ENCODE measurements at regions not wholly inside any gene's neighbourhood (a gene's known extent, or its start where the extent isn't known, plus 50 kb on each side); places are given as distances from the start of the nearest gene placed in this dataset.
"Not testable (repeated sequence)": the region's sequence is repeated elsewhere in the genome, so short reads cannot be mapped to it uniquely, and the experiment has no call there.

GRCh38 chr1:55301912-55302311 lies 86.7 kb upstream of the USP24 start:
- no peak for DNase-seq

- DNase-seq, result no peak
These were observed 85.8 kb upstream of the USP24 start for GRCh38 chr1:55300975-55301374.

GRCh38 chr1:55298167-55298894 lies 83.2 kb upstream of the USP24 start:
- DNase-seq, result no peak

- not testable (repeated sequence) for DNase-seq
These were observed 81.1 kb upstream of the USP24 start for GRCh38 chr1:55296247-55296646.

- DNase-seq, result no peak
These were observed 74.5 kb upstream of the USP24 start for GRCh38 chr1:55289614-55290013.

GRCh38 chr1:55289042-55289441 lies 73.9 kb upstream of the USP24 start:
- no peak for DNase-seq

GRCh38 chr1:55288245-55288644 lies 73.1 kb upstream of the USP24 start:
- no peak for DNase-seq

GRCh38 chr1:55287723-55288122 lies 72.6 kb upstream of the USP24 start:
- DNase-seq, result no peak

- DNase-seq, result no peak
These were observed 71.9 kb upstream of the USP24 start for GRCh38 chr1:55286856-55287602.

- DNase-seq, result no peak
These were observed 70.7 kb upstream of the USP24 start for GRCh38 chr1:55285834-55286233.

GRCh38 chr1:55284856-55285255 lies 69.7 kb upstream of the USP24 start:
- DNase-seq, result peak; percentile 23

- no peak for DNase-seq
These were observed 66.9 kb upstream of the USP24 start for GRCh38 chr1:55282058-55282457.

GRCh38 chr1:55280731-55281130 lies 65.6 kb upstream of the USP24 start:
- no peak for DNase-seq

GRCh38 chr1:55279627-55280026 lies 64.5 kb upstream of the USP24 start:
- DNase-seq, result no peak

GRCh38 chr1:55278378-55278777 lies 63.2 kb upstream of the USP24 start:
- no peak for DNase-seq

GRCh38 chr1:55277377-55278130 lies 62.4 kb upstream of the USP24 start:
- peak; percentile 80 for DNase-seq

- DNase-seq, result no peak
These were observed 61.7 kb upstream of the USP24 start for GRCh38 chr1:55276671-55277376.

GRCh38 chr1:55275941-55276341 lies 60.8 kb upstream of the USP24 start:
- DNase-seq, result no peak

- DNase-seq, result no peak
These were observed 60.1 kb upstream of the USP24 start for GRCh38 chr1:55275151-55275748.

GRCh38 chr1:55272994-55273393 lies 57.8 kb upstream of the USP24 start:
- no peak for DNase-seq

Measured in CD4-positive, alpha-beta T cell treated with Interleukin-12 subunit alpha and Interleukin-12 subunit beta, for 1 hour (primary cell).